ENCODE measurements at regions not wholly inside any gene's neighbourhood (a gene's known extent, or its start where the extent isn't known, plus 50 kb on each side); places are given as distances from the start of the nearest gene placed in this dataset.

DNA sequence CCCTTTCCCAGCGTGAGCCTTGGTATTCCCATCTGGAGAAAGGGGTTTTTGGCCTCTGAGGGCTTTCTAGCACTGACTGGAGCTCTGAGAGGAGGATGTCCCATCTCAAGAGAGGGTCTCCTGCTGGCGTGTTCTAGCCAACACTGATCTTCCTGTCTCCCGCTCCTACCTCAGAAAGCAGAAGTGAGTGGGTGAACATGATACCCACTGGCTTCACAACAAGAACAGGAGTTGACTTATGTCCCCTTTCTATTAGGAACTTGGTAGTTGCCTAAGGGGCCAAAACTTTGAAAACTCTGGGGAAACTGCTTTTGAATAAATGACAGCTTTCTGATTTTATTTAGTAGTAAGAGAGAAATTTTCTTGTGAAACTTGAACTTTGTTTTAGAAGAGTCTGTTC lies 113.1 kb upstream of the ADCY1 start:
- Histone ChIP-seq H3K27me3 (ENCODE audit: insufficient read depth, poor library complexity, severe bottlenecking) (no peaks in the 10 kb centered on the region), H3K4me3 (ENCODE audit: severe bottlenecking) (no peak overlapping the region), H3K9me3 (ENCODE audit: severe bottlenecking) (no peaks in the 10 kb centered on the region), H3K4me1 (ENCODE audit: insufficient read depth, poor library complexity, severe bottlenecking) (no peaks in the 10 kb centered on the region), H3K27ac (ENCODE audit: poor library complexity, severe bottlenecking) (no peak overlapping the region), H3K36me3 (ENCODE audit: low read depth) (no peaks in the 10 kb centered on the region)
- TF ChIP-seq, protein P1, sequence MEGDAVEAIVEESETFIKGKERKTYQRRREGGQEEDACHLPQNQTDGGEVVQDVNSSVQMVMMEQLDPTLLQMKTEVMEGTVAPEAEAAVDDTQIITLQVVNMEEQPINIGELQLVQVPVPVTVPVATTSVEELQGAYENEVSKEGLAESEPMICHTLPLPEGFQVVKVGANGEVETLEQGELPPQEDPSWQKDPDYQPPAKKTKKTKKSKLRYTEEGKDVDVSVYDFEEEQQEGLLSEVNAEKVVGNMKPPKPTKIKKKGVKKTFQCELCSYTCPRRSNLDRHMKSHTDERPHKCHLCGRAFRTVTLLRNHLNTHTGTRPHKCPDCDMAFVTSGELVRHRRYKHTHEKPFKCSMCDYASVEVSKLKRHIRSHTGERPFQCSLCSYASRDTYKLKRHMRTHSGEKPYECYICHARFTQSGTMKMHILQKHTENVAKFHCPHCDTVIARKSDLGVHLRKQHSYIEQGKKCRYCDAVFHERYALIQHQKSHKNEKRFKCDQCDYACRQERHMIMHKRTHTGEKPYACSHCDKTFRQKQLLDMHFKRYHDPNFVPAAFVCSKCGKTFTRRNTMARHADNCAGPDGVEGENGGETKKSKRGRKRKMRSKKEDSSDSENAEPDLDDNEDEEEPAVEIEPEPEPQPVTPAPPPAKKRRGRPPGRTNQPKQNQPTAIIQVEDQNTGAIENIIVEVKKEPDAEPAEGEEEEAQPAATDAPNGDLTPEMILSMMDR (IDR thresholded peaks at IDR 0.05; ENCODE audit: poor library complexity, severe bottlenecking) = no peak
- DNase-seq (ENCODE audit: low spot score) (no peak), ATAC-seq (ENCODE audit: low read depth) (no peak)

DNA sequence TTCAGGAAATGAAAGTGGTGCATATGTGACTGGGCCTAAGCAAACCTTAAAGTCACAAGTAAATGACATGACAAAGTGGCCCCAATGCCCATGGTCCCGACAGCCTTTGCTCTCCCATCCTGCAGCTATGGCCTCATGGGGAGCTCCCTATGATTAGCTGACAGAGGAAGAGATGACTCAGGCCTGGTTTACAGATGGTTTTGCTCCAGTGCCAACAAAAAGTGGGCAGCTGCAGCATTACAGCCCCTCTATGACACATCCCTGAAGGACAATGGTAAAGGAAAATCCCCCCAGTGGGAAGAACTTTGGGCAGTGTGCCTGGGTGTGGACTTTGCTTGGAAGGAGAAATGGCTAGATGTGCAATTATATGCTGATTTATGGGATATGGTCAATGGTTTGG lies 105.1 kb upstream of the ADCY1 start:
- H3K36me3 ChIP-seq (ENCODE audit: low read depth) = no peaks in the 10 kb centered on the region
- H3K9me3 ChIP-seq (ENCODE audit: severe bottlenecking) = no peaks in the 10 kb centered on the region
- H3K27me3 ChIP-seq (ENCODE audit: insufficient read depth, poor library complexity, severe bottlenecking) = peaks cover 29% of the 10 kb centered on the region
- no peak for DNase-seq (ENCODE audit: low spot score)
- no peak for ATAC-seq (ENCODE audit: low read depth)
- no peaks in the 10 kb centered on the region for H3K4me1 ChIP-seq (ENCODE audit: insufficient read depth, poor library complexity, severe bottlenecking)
- H3K27ac ChIP-seq (ENCODE audit: poor library complexity, severe bottlenecking) = no peak overlapping the region
- no peak overlapping the region for H3K4me3 ChIP-seq (ENCODE audit: severe bottlenecking)
- TF ChIP-seq, protein P1 (IDR thresholded peaks at IDR 0.05; ENCODE audit: poor library complexity, severe bottlenecking) = no peak

DNA sequence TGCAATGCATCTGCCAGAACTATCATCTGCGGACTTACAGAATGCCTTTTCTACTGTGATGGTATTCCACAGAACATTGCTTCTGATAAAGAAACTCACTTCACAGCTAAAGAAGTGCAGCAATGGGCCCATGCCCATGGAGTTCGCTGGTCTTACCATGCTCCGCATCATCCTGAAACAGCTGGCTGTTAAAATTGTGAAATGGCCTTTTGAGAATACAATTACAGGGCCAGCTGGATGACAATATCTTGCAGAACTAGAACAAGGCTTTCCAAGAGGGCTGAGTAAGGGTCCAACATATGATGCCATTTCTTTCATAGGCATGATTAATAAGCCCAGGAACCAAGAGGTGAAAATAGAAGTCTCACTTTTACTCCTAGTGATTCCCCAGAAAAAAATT lies 104.1 kb upstream of the ADCY1 start:
- no peak for ATAC-seq (ENCODE audit: low read depth)

DNA sequence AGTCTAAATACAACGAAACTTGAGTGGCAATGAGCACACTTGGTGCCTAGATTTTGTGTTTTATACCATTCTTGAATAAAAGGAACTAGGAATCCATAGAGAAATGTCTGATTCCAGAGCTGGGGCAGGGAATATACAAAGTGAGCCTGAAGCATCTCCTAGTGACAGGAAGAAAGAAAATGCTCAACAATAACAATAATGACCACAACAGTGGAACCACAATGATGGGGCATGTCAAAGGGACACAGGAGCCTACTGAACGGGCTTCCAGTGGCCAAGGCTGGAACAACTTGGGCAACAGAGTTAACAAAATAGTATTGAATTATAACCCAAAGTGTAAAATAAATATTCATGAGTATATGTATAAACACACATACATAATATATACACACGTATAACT lies 94.4 kb upstream of the ADCY1 start:
- no peak overlapping the region for H3K4me3 ChIP-seq (ENCODE audit: severe bottlenecking)
- H3K27ac ChIP-seq (ENCODE audit: poor library complexity, severe bottlenecking) = no peak overlapping the region
- no peaks in the 10 kb centered on the region for H3K4me1 ChIP-seq (ENCODE audit: insufficient read depth, poor library complexity, severe bottlenecking)
- H3K27me3 ChIP-seq (ENCODE audit: insufficient read depth, poor library complexity, severe bottlenecking) = peaks cover 7% of the 10 kb centered on the region
- H3K9me3 ChIP-seq (ENCODE audit: severe bottlenecking) = no peaks in the 10 kb centered on the region
- no peaks in the 10 kb centered on the region for H3K36me3 ChIP-seq (ENCODE audit: low read depth)
- no peak for DNase-seq (ENCODE audit: low spot score)
- ATAC-seq (ENCODE audit: low read depth) = no peak
- TF ChIP-seq, protein P1 (IDR thresholded peaks at IDR 0.05; ENCODE audit: poor library complexity, severe bottlenecking) = no peak

More for the DNA sequence above, 104.1 kb upstream of the ADCY1 start:
- Histone ChIP-seq H3K4me1 (ENCODE audit: insufficient read depth, poor library complexity, severe bottlenecking) (no peaks in the 10 kb centered on the region), H3K36me3 (ENCODE audit: low read depth) (no peaks in the 10 kb centered on the region), H3K27me3 (ENCODE audit: insufficient read depth, poor library complexity, severe bottlenecking) (peaks cover 29% of the 10 kb centered on the region), H3K27ac (ENCODE audit: poor library complexity, severe bottlenecking) (no peak overlapping the region), H3K9me3 (ENCODE audit: severe bottlenecking) (no peaks in the 10 kb centered on the region), H3K4me3 (ENCODE audit: severe bottlenecking) (no peak overlapping the region)
- TF ChIP-seq, protein P1 (IDR thresholded peaks at IDR 0.05; ENCODE audit: poor library complexity, severe bottlenecking) = no peak
- DNase-seq (ENCODE audit: low spot score) = no peak

DNA sequence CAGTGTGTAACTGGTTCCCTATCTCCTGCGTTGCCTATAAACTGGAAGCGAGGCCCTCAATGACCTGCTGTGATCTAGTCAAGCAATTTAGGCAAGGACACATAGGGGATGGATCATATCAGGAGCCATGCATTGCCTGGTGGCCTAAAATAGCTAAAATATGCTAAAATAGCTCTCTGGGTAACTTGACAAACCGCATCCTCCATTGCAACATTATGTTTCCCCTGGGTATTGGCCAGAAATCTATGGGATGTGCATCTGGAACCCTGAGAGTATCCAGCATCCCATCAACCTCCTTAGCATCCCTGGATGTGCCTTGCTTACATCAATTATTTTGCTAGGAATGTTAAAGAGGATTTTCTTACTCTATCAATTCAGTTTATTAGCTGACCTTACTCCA lies 91.7 kb upstream of the ADCY1 start:
- no peak for DNase-seq (ENCODE audit: low spot score)
- ATAC-seq (ENCODE audit: low read depth) = no peak
- Histone ChIP-seq H3K36me3 (ENCODE audit: low read depth) (no peaks in the 10 kb centered on the region), H3K9me3 (ENCODE audit: severe bottlenecking) (no peaks in the 10 kb centered on the region), H3K27me3 (ENCODE audit: insufficient read depth, poor library complexity, severe bottlenecking) (peaks cover 18% of the 10 kb centered on the region), H3K27ac (ENCODE audit: poor library complexity, severe bottlenecking) (no peak overlapping the region), H3K4me1 (ENCODE audit: insufficient read depth, poor library complexity, severe bottlenecking) (no peaks in the 10 kb centered on the region), H3K4me3 (ENCODE audit: severe bottlenecking) (no peak overlapping the region)
- TF ChIP-seq, protein P1 (IDR thresholded peaks at IDR 0.05; ENCODE audit: poor library complexity, severe bottlenecking) = no peak

Measured in RWPE2 (cell line).